ENCODE measurements at regions not wholly inside any gene's neighbourhood (a gene's known extent, or its start where the extent isn't known, plus 50 kb on each side); places are given as distances from the start of the nearest gene placed in this dataset.

DNA sequence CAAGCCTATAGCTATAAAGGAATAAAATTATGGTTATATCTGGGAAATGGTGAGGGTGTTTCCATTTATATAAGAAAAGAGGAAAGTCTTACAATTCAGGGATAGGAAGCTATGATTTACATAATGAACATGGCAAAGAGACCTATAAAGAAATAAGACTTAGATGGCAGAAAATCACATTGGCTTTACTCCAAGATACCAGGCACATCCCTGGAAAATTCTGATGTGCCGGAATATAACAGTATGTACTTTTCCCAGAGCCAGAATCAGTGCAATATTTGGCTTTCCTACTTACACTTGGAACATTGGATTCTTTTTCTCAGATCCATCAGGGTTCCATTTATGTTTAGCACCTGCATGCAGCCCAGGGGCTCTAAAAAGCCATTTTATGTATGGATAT, 357.8 kb downstream of the CETN3 start:
- TF ChIP-seq, protein P1, sequence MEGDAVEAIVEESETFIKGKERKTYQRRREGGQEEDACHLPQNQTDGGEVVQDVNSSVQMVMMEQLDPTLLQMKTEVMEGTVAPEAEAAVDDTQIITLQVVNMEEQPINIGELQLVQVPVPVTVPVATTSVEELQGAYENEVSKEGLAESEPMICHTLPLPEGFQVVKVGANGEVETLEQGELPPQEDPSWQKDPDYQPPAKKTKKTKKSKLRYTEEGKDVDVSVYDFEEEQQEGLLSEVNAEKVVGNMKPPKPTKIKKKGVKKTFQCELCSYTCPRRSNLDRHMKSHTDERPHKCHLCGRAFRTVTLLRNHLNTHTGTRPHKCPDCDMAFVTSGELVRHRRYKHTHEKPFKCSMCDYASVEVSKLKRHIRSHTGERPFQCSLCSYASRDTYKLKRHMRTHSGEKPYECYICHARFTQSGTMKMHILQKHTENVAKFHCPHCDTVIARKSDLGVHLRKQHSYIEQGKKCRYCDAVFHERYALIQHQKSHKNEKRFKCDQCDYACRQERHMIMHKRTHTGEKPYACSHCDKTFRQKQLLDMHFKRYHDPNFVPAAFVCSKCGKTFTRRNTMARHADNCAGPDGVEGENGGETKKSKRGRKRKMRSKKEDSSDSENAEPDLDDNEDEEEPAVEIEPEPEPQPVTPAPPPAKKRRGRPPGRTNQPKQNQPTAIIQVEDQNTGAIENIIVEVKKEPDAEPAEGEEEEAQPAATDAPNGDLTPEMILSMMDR (conservative IDR thresholded peaks at IDR 0.05; ENCODE audit: low read length): no peak
- TF ChIP-seq EZH2phosphoT487 (IDR thresholded peaks at IDR 0.05; ENCODE audit: borderline replicate concordance, low read depth, low read length): no peak

All from OCI-LY7 (cell line).